ENCODE measurements at regions not wholly inside any gene's neighbourhood (a gene's known extent, or its start where the extent isn't known, plus 50 kb on each side); places are given as distances from the start of the nearest gene placed in this dataset.

- H4K20me1 ChIP-seq (ENCODE audit: insufficient read depth, low read length, poor library complexity, severe bottlenecking): no peaks in the 10 kb centered on the region
- H2AFZ ChIP-seq (ENCODE audit: low read length): no peak overlapping the region
- no peaks in the 10 kb centered on the region for H3K9me2 ChIP-seq (replicated peaks; ENCODE audit: low read depth, low read length)
- H3K36me3 ChIP-seq (ENCODE audit: insufficient read depth, low read length): no peaks in the 10 kb centered on the region
- no peaks in the 10 kb centered on the region for H3K27me3 ChIP-seq (ENCODE audit: insufficient read depth, low read length, poor library complexity, severe bottlenecking)
- TF ChIP-seq EZH2phosphoT487 (IDR thresholded peaks at IDR 0.05; ENCODE audit: borderline replicate concordance): no peak
- TF ChIP-seq CTCF (conservative IDR thresholded peaks at IDR 0.05; ENCODE audit: low read length): no peak
- H3K4me1 ChIP-seq (ENCODE audit: insufficient read depth, low read length, poor library complexity, severe bottlenecking): no peaks in the 10 kb centered on the region
- no peaks in the 10 kb centered on the region for H3K9me3 ChIP-seq (ENCODE audit: insufficient read depth, low read depth, low read length)
- no peak overlapping the region for H3K9ac ChIP-seq (ENCODE audit: low read depth, low read length, poor library complexity, severe bottlenecking)
- H3F3A ChIP-seq (ENCODE audit: low read depth): no peaks in the 10 kb centered on the region
- H3K4me3 ChIP-seq (ENCODE audit: low read length, poor library complexity, severe bottlenecking): no peak overlapping the region
- H3K79me2 ChIP-seq (ENCODE audit: insufficient read depth, low read length): no peaks in the 10 kb centered on the region
- H3K4me2 ChIP-seq (ENCODE audit: low read depth, low read length, poor library complexity, severe bottlenecking): no peak overlapping the region
These were observed 116.0 kb downstream of the MACIR start for GRCh38 chr5:103374473-103374963.

GRCh38 chr5:103373597-103374472 is 115.3 kb downstream of the MACIR start:
- Histone ChIP-seq H3K4me3 (ENCODE audit: low read length, poor library complexity, severe bottlenecking) (no peak overlapping the region), H2AFZ (ENCODE audit: low read length) (no peak overlapping the region), H3K79me2 (ENCODE audit: insufficient read depth, low read length) (no peaks in the 10 kb centered on the region), H4K20me1 (ENCODE audit: insufficient read depth, low read length, poor library complexity, severe bottlenecking) (no peaks in the 10 kb centered on the region), H3K27me3 (ENCODE audit: insufficient read depth, low read length, poor library complexity, severe bottlenecking) (no peaks in the 10 kb centered on the region), H3K9me3 (ENCODE audit: insufficient read depth, low read depth, low read length) (no peaks in the 10 kb centered on the region), H3K4me1 (ENCODE audit: insufficient read depth, low read length, poor library complexity, severe bottlenecking) (no peaks in the 10 kb centered on the region), H3K4me2 (ENCODE audit: low read depth, low read length, poor library complexity, severe bottlenecking) (no peak overlapping the region), H3K9ac (ENCODE audit: low read depth, low read length, poor library complexity, severe bottlenecking) (no peak overlapping the region), H3K9me2 (replicated peaks; ENCODE audit: low read depth, low read length) (no peaks in the 10 kb centered on the region), H3F3A (ENCODE audit: low read depth) (no peaks in the 10 kb centered on the region), H3K36me3 (ENCODE audit: insufficient read depth, low read length) (no peaks in the 10 kb centered on the region)
- TF ChIP-seq EZH2phosphoT487 (IDR thresholded peaks at IDR 0.05; ENCODE audit: borderline replicate concordance): no peak
- no peak for TF ChIP-seq CTCF (conservative IDR thresholded peaks at IDR 0.05; ENCODE audit: low read length)

- Histone ChIP-seq H3K4me1 (ENCODE audit: insufficient read depth, low read length, poor library complexity, severe bottlenecking) (no peaks in the 10 kb centered on the region), H3K9me3 (ENCODE audit: insufficient read depth, low read depth, low read length) (no peaks in the 10 kb centered on the region), H2AFZ (ENCODE audit: low read length) (no peak overlapping the region), H3K9ac (ENCODE audit: low read depth, low read length, poor library complexity, severe bottlenecking) (no peak overlapping the region), H4K20me1 (ENCODE audit: insufficient read depth, low read length, poor library complexity, severe bottlenecking) (no peaks in the 10 kb centered on the region), H3K9me2 (replicated peaks; ENCODE audit: low read depth, low read length) (no peaks in the 10 kb centered on the region), H3F3A (ENCODE audit: low read depth) (no peaks in the 10 kb centered on the region), H3K36me3 (ENCODE audit: insufficient read depth, low read length) (no peaks in the 10 kb centered on the region), H3K4me3 (ENCODE audit: low read length, poor library complexity, severe bottlenecking) (no peak overlapping the region), H3K27me3 (ENCODE audit: insufficient read depth, low read length, poor library complexity, severe bottlenecking) (no peaks in the 10 kb centered on the region), H3K4me2 (ENCODE audit: low read depth, low read length, poor library complexity, severe bottlenecking) (no peak overlapping the region), H3K79me2 (ENCODE audit: insufficient read depth, low read length) (no peaks in the 10 kb centered on the region)
- TF ChIP-seq CTCF (conservative IDR thresholded peaks at IDR 0.05; ENCODE audit: low read length) (no peak), EZH2phosphoT487 (IDR thresholded peaks at IDR 0.05; ENCODE audit: borderline replicate concordance) (no peak)
These were observed 112.6 kb downstream of the MACIR start for GRCh38 chr5:103371046-103371607.

Data from Loucy (cell line).